ENCODE measurements at regions not wholly inside any gene's neighbourhood (a gene's known extent, or its start where the extent isn't known, plus 50 kb on each side); places are given as distances from the start of the nearest gene placed in this dataset.

- H3K4me3 ChIP-seq = no peak overlapping the region
- no peaks in the 10 kb centered on the region for H3K4me1 ChIP-seq
- DNase-seq (no peak), ATAC-seq (no peak)
- H3K27me3 ChIP-seq = no peaks in the 10 kb centered on the region
- intact Hi-C loops (cut with DNase I; ENCODE audit: low total_unique reads) (no loop called here), in situ Hi-C loops (cut with MboI; ENCODE audit: low sequenced_read_pairs in 4 of 4) (no loop called here)
- no peak for TF ChIP-seq POLR2A (IDR thresholded peaks at IDR 0.05)
- TF ChIP-seq, protein P1, sequence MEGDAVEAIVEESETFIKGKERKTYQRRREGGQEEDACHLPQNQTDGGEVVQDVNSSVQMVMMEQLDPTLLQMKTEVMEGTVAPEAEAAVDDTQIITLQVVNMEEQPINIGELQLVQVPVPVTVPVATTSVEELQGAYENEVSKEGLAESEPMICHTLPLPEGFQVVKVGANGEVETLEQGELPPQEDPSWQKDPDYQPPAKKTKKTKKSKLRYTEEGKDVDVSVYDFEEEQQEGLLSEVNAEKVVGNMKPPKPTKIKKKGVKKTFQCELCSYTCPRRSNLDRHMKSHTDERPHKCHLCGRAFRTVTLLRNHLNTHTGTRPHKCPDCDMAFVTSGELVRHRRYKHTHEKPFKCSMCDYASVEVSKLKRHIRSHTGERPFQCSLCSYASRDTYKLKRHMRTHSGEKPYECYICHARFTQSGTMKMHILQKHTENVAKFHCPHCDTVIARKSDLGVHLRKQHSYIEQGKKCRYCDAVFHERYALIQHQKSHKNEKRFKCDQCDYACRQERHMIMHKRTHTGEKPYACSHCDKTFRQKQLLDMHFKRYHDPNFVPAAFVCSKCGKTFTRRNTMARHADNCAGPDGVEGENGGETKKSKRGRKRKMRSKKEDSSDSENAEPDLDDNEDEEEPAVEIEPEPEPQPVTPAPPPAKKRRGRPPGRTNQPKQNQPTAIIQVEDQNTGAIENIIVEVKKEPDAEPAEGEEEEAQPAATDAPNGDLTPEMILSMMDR (IDR thresholded peaks at IDR 0.05 in 4 of 5, conservative IDR thresholded peaks at IDR 0.05 in 1 of 5) = no peak
- no peaks in the 10 kb centered on the region for H3K9me3 ChIP-seq
- no peak overlapping the region for H3K27ac ChIP-seq
- H3K36me3 ChIP-seq = no peaks in the 10 kb centered on the region
Observed at GRCh38 chr11:82216927-82217570, 516.6 kb downstream of the FAM181B start.

GRCh38 chr11:82210011-82210410 lies 523.7 kb downstream of the FAM181B start:
- H3K27me3 ChIP-seq = no peaks in the 10 kb centered on the region
- intact Hi-C loops (cut with DNase I; ENCODE audit: low total_unique reads) (no loop called here), in situ Hi-C loops (cut with MboI; ENCODE audit: low sequenced_read_pairs in 4 of 4) (no loop called here)
- no peak for DNase-seq
- H3K27ac ChIP-seq = no peak overlapping the region
- no peaks in the 10 kb centered on the region for H3K36me3 ChIP-seq
- H3K4me3 ChIP-seq = no peak overlapping the region
- H3K9me3 ChIP-seq = no peaks in the 10 kb centered on the region
- no peak for ATAC-seq
- no peaks in the 10 kb centered on the region for H3K4me1 ChIP-seq
- TF ChIP-seq, protein P1 (IDR thresholded peaks at IDR 0.05 in 4 of 5, conservative IDR thresholded peaks at IDR 0.05 in 1 of 5) = no peak
- TF ChIP-seq POLR2A (IDR thresholded peaks at IDR 0.05) = no peak

- Histone ChIP-seq H3K36me3 (no peaks in the 10 kb centered on the region), H3K27me3 (no peaks in the 10 kb centered on the region), H3K4me3 (no peak overlapping the region), H3K27ac (no peak overlapping the region), H3K9me3 (no peaks in the 10 kb centered on the region), H3K4me1 (no peaks in the 10 kb centered on the region)
- TF ChIP-seq, protein P1 (IDR thresholded peaks at IDR 0.05 in 4 of 5, conservative IDR thresholded peaks at IDR 0.05 in 1 of 5) = no peak
- no peak for TF ChIP-seq POLR2A (IDR thresholded peaks at IDR 0.05)
- in situ Hi-C loops (cut with MboI; ENCODE audit: low sequenced_read_pairs in 4 of 4) = no loop called here
- DNase-seq (no peak), ATAC-seq (no peak)
- intact Hi-C loops (cut with DNase I; ENCODE audit: low total_unique reads) = no loop called here
Observed at GRCh38 chr11:82195283-82195682, 538.4 kb downstream of the FAM181B start.

DNA sequence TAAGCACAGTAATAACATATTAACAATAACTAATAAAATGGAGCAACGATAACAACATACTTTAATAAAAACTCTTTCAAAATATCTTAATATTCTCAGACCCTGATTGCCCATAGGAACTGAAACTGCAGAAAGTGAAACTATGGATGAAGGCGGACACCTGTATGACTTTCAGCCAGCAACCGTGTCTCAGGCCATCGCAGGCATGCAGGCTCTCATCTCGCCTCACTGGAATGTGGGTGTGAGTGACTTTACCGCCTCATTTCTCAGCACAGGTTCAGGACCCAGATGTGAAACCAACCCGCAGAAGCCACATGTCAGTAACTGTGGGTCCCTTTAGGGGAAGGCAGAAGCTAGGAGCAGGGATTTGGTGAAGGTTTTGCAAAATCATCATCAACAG lies 539.1 kb downstream of the FAM181B start:
- in situ Hi-C loops (cut with MboI; ENCODE audit: low sequenced_read_pairs in 4 of 4) = no loop called here
- TF ChIP-seq POLR2A (IDR thresholded peaks at IDR 0.05) = no peak
- TF ChIP-seq, protein P1 (IDR thresholded peaks at IDR 0.05 in 4 of 5, conservative IDR thresholded peaks at IDR 0.05 in 1 of 5) = no peak

DNA sequence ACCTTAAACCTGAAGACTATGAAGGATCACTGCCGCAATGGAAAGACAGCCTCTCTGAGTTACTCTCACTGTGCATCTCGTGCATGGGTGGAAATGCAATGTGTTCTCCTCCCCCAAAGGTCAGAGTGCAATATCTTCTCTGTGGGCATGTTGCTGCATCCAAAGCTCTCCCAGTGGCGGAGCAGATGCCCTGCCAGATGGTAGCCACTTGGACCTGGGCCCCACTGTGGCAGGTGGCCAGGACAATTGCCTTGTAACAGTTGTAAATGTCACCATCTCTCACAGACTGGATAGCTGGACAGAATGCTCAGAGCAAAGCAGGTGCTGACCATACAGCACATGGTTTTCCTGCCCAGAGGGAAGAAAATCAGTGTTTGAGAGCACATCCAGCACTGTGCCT lies 542.0 kb downstream of the FAM181B start:
- Histone ChIP-seq H3K4me1 (no peaks in the 10 kb centered on the region), H3K4me3 (no peak overlapping the region), H3K36me3 (no peaks in the 10 kb centered on the region), H3K9me3 (no peaks in the 10 kb centered on the region), H3K27me3 (no peaks in the 10 kb centered on the region), H3K27ac (no peak overlapping the region)
- TF ChIP-seq, protein P1 (IDR thresholded peaks at IDR 0.05 in 4 of 5, conservative IDR thresholded peaks at IDR 0.05 in 1 of 5) = no peak
- TF ChIP-seq POLR2A (IDR thresholded peaks at IDR 0.05) = no peak
- in situ Hi-C loops (cut with MboI; ENCODE audit: low sequenced_read_pairs in 4 of 4) = no loop called here
- intact Hi-C loops (cut with DNase I; ENCODE audit: low total_unique reads) = no loop called here
- DNase-seq (no peak), ATAC-seq (no peak)

More for the DNA sequence above, 539.1 kb downstream of the FAM181B start:
- Histone ChIP-seq H3K9me3 (no peaks in the 10 kb centered on the region), H3K27me3 (no peaks in the 10 kb centered on the region), H3K36me3 (no peaks in the 10 kb centered on the region), H3K4me3 (no peak overlapping the region), H3K27ac (no peak overlapping the region), H3K4me1 (no peaks in the 10 kb centered on the region)
- intact Hi-C loops (cut with DNase I; ENCODE audit: low total_unique reads) = no loop called here
- ATAC-seq (no peak), DNase-seq (no peak)

All from gastrocnemius medialis (tissue), 4 donors.